Nephron (organoid): ENCODE measurements at regions not wholly inside any gene's neighbourhood (a gene's known extent, or its start where the extent isn't known, plus 50 kb on each side); places are given as distances from the start of the nearest gene placed in this dataset.

Experiments used
- H3K27ac Mint-ChIP-seq, 3 experiments: 2 replicates each; pipeline ENCODE4 v1.8.0; 2020; ENCODE audit warnings: mixed read lengths in 3 of 3, mild to moderate bottlenecking in 2 of 3, moderate library complexity in 1 of 3
- H3K27me3 Mint-ChIP-seq: 2 replicates; pipeline ENCODE4 v1.8.0; 2021; ENCODE audit warnings: low read depth, mild to moderate bottlenecking, moderate library complexity, mixed read lengths
- H3K36me3 Mint-ChIP-seq: 2 replicates; pipeline ENCODE4 v1.8.0; 2020; ENCODE audit warnings: low read depth, mixed read lengths
- H3K4me1 Mint-ChIP-seq: 2 replicates; pipeline ENCODE4 v1.8.0; 2020; ENCODE audit warnings: mixed read lengths
- H3K4me3 Mint-ChIP-seq, 3 experiments: 2 replicates each; pipeline ENCODE4 v1.8.0; 2020; ENCODE audit warnings: mild to moderate bottlenecking in 3 of 3, mixed read lengths in 3 of 3, moderate library complexity in 2 of 3
- H3K9me3 Mint-ChIP-seq: 2 replicates; pipeline ENCODE4 v1.8.0; 2020; ENCODE audit warnings: mixed read lengths
- CTCF ChIP-seq, 3 experiments: fragments of 200-600 bp; sonication (generic); IDR thresholded peaks; one replicate each; pipeline ENCODE4 v1.5.0; 2021; ENCODE audit warnings: antibody characterized with exemption in 3 of 3; ENCODE audit not compliant: unreplicated experiment in 3 of 3

- Mint-ChIP-seq H3K9me3 (no peaks in the 10 kb centered on the region), H3K27me3 (no peaks in the 10 kb centered on the region), H3K36me3 (no peaks in the 10 kb centered on the region), H3K27ac (no peak overlapping the region), H3K4me1 (no peaks in the 10 kb centered on the region), H3K4me3 (no peak overlapping the region)
- no peak for TF ChIP-seq CTCF (IDR thresholded peaks at IDR 0.05; ENCODE audit: unreplicated experiment in 3 of 3)
Measured at GRCh38 chr3:181289306-181289705, 299.8 kb upstream of the DNAJC19 start.

- Mint-ChIP-seq H3K4me1 (no peaks in the 10 kb centered on the region), H3K9me3 (no peaks in the 10 kb centered on the region), H3K4me3 (no peak overlapping the region), H3K27ac (no peak overlapping the region), H3K27me3 (no peaks in the 10 kb centered on the region), H3K36me3 (no peaks in the 10 kb centered on the region)
- no peak for TF ChIP-seq CTCF (IDR thresholded peaks at IDR 0.05; ENCODE audit: unreplicated experiment in 3 of 3)
Measured at GRCh38 chr3:181288145-181288544, 298.6 kb upstream of the DNAJC19 start.

GRCh38 chr3:181279239-181279565, 289.7 kb upstream of the DNAJC19 start:
- no peak overlapping the region for H3K4me3 Mint-ChIP-seq
- no peaks in the 10 kb centered on the region for H3K4me1 Mint-ChIP-seq
- H3K9me3 Mint-ChIP-seq = no peaks in the 10 kb centered on the region
- peaks cover 4% of the 10 kb centered on the region for H3K27me3 Mint-ChIP-seq
- H3K27ac Mint-ChIP-seq = no peak overlapping the region
- TF ChIP-seq CTCF (IDR thresholded peaks at IDR 0.05; ENCODE audit: unreplicated experiment in 3 of 3) = no peak
- H3K36me3 Mint-ChIP-seq = no peaks in the 10 kb centered on the region

GRCh38 chr3:181278468-181279238, 289.1 kb upstream of the DNAJC19 start:
- Mint-ChIP-seq H3K4me1 (no peaks in the 10 kb centered on the region), H3K9me3 (no peaks in the 10 kb centered on the region), H3K4me3 (no peak overlapping the region), H3K27ac (no peak overlapping the region), H3K27me3 (peaks cover 4% of the 10 kb centered on the region), H3K36me3 (no peaks in the 10 kb centered on the region)
- peak; percentile 13 to 29 (median 26) for TF ChIP-seq CTCF (IDR thresholded peaks at IDR 0.05; ENCODE audit: unreplicated experiment in 3 of 3)

- Mint-ChIP-seq H3K4me3 (no peak overlapping the region), H3K4me1 (no peaks in the 10 kb centered on the region), H3K27ac (no peak overlapping the region), H3K36me3 (no peaks in the 10 kb centered on the region), H3K9me3 (no peaks in the 10 kb centered on the region), H3K27me3 (peaks cover 4% of the 10 kb centered on the region)
- TF ChIP-seq CTCF (IDR thresholded peaks at IDR 0.05; ENCODE audit: unreplicated experiment in 3 of 3) = no peak
Measured at GRCh38 chr3:181276358-181276896, 286.9 kb upstream of the DNAJC19 start.

GRCh38 chr3:181274025-181274424, 284.5 kb upstream of the DNAJC19 start:
- TF ChIP-seq CTCF (IDR thresholded peaks at IDR 0.05; ENCODE audit: unreplicated experiment in 3 of 3) = no peak
- H3K27me3 Mint-ChIP-seq = peaks cover 4% of the 10 kb centered on the region
- no peaks in the 10 kb centered on the region for H3K36me3 Mint-ChIP-seq
- H3K4me1 Mint-ChIP-seq = no peaks in the 10 kb centered on the region
- no peaks in the 10 kb centered on the region for H3K9me3 Mint-ChIP-seq
- H3K4me3 Mint-ChIP-seq = no peak overlapping the region
- H3K27ac Mint-ChIP-seq = no peak overlapping the region
